Small intestine (tissue), 7 donors: ENCODE measurements at regions not wholly inside any gene's neighbourhood (a gene's known extent, or its start where the extent isn't known, plus 50 kb on each side); places are given as distances from the start of the nearest gene placed in this dataset.
"Not testable (repeated sequence)": the region's sequence is repeated elsewhere in the genome, so short reads cannot be mapped to it uniquely, and the experiment has no call there.

Source experiments
- DNase-seq, 2 donors: peaks; one replicate each; pipeline versions ENCODE4 v3.0.0 to v3.0.0-alpha.2; 2013
- FAIRE-seq: peaks from 2 replicates; lab custom pipeline; 2012; peaks lifted over from hg19 to GRCh38; lab: Jason Lieb, UNC
- H3K27ac ChIP-seq, 3 donors: one replicate each; pipeline ENCODE4 v1.5.1; 2013; ENCODE audit warnings: low read length in 2 of 3, mild to moderate bottlenecking in 2 of 3, control low read depth in 1 of 3, inconsistent platforms in 1 of 3, low read depth in 1 of 3, moderate library complexity in 1 of 3
- H3K27me3 ChIP-seq, 3 donors: one replicate each; pipeline ENCODE4 v1.6.1; 2013; ENCODE audit warnings: low read length in 3 of 3, inconsistent platforms in 1 of 3; ENCODE audit not compliant: control insufficient read depth in 3 of 3, insufficient read depth in 3 of 3
- H3K36me3 ChIP-seq, 3 donors: one replicate each; pipeline ENCODE4 v1.6.1; 2013; ENCODE audit warnings: low read length in 3 of 3, inconsistent platforms in 1 of 3, low read depth in 1 of 3, mild to moderate bottlenecking in 1 of 3, moderate library complexity in 1 of 3; ENCODE audit not compliant: control insufficient read depth in 3 of 3, insufficient read depth in 2 of 3
- H3K4me1 ChIP-seq, 3 donors: one replicate each; pipeline ENCODE4 v1.6.1; 2013; ENCODE audit warnings: low read length in 2 of 3, inconsistent platforms in 1 of 3, low read depth in 1 of 3, mild to moderate bottlenecking in 1 of 3, moderate library complexity in 1 of 3; ENCODE audit not compliant: control insufficient read depth in 3 of 3, insufficient read depth in 2 of 3
- H3K4me3 ChIP-seq, 3 donors: one replicate each; pipeline ENCODE4 v1.5.1; 2013; ENCODE audit warnings: low read length in 3 of 3, control low read depth in 1 of 3, inconsistent platforms in 1 of 3, low read depth in 1 of 3, mild to moderate bottlenecking in 1 of 3, moderate library complexity in 1 of 3
- H3K9me3 ChIP-seq, 2 donors: one replicate each; pipeline ENCODE4 v1.6.1; 2013; ENCODE audit warnings: low read depth in 1 of 2, low read length in 1 of 2; ENCODE audit not compliant: control insufficient read depth in 2 of 2, insufficient read depth in 1 of 2
- WGBS, 3 donors: extraction: QIAGEN DNeasy Blood & Tissue Kit; methylation state at CpG; one replicate each; pipeline ENCODE4 v1.1.7; 2013; 5-methylcytosine and 5-hydroxymethylcytosine counted together
- donor health status: healthy with polysubstance abuse.
- donor health status: control.
- donor health status: control.
- donor health status: Bipolar disorder and iron deficiency.
- donor health status: healthy.

DNA sequence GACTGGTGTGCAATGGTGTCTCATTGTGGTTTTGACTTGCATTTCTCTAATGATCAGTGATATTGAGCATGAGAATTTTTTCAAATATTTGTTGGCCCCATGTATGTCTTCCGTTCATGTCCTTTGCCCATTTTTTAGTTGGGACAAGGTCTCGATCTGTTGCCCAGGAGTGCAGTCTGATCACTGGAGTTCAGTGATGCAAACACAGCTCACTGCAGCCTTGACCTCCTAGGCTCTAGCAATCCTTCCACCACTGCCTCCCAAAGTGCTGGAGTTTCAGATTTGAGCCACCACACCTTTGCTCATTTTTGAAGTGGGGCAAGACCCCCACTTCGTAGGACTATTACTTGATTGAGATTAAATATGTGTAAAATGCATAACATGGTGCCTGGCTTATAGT is 116.2 kb upstream of the NBPF9 start:
- not testable (repeated sequence) for H3K4me3 ChIP-seq, H3K27me3 ChIP-seq, DNase-seq, FAIRE-seq, H3K4me1 ChIP-seq, H3K9me3 ChIP-seq, H3K36me3 ChIP-seq, H3K27ac ChIP-seq
- no CpG with 5 or more reads among the region's 3 CpGs for WGBS, 3 donors

DNA sequence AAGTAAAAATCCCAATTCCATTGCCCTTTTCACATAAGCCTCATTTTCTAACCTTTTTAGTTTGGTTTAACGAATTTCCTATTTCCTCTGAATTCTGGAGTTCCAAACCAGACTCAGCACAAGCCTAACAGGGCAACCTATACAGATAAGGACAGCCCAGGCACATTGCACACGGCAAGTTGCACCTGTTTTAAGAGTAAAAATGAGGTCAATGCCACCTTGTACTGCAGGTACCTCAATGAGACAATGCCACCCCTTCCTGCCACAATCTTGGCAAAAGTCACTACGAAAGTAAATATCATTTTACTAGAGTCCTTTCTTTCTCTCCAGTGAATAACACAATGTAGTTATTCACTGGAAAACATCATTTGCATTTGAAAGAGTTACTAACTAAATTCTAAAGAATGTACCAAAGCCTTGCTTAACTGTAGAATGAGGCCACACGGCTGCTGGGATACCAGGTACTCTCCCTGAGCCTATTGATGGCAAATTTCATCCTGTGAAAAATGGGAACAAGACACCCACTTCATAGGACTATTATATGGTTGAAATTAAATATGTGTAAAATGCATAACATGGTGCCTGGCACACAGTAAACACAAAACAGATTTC is 117.2 kb upstream of the NBPF9 start:
- H3K9me3 ChIP-seq, DNase-seq, H3K4me3 ChIP-seq, FAIRE-seq, H3K27me3 ChIP-seq, H3K36me3 ChIP-seq, H3K27ac ChIP-seq, H3K4me1 ChIP-seq: not testable (repeated sequence)
- no CpG with 5 or more reads among the region's 4 CpGs for WGBS, 3 donors

- not testable (repeated sequence) for FAIRE-seq, H3K36me3 ChIP-seq, H3K9me3 ChIP-seq, DNase-seq, H3K27ac ChIP-seq, H3K4me1 ChIP-seq, H3K4me3 ChIP-seq, H3K27me3 ChIP-seq
- 66 to 83% (median 66%) methylated on average over 2 of the region's 7 CpGs for WGBS, 3 donors
Measured at GRCh38 chr1:149227933-149228665, 124.7 kb upstream of the NBPF9 start.

DNA sequence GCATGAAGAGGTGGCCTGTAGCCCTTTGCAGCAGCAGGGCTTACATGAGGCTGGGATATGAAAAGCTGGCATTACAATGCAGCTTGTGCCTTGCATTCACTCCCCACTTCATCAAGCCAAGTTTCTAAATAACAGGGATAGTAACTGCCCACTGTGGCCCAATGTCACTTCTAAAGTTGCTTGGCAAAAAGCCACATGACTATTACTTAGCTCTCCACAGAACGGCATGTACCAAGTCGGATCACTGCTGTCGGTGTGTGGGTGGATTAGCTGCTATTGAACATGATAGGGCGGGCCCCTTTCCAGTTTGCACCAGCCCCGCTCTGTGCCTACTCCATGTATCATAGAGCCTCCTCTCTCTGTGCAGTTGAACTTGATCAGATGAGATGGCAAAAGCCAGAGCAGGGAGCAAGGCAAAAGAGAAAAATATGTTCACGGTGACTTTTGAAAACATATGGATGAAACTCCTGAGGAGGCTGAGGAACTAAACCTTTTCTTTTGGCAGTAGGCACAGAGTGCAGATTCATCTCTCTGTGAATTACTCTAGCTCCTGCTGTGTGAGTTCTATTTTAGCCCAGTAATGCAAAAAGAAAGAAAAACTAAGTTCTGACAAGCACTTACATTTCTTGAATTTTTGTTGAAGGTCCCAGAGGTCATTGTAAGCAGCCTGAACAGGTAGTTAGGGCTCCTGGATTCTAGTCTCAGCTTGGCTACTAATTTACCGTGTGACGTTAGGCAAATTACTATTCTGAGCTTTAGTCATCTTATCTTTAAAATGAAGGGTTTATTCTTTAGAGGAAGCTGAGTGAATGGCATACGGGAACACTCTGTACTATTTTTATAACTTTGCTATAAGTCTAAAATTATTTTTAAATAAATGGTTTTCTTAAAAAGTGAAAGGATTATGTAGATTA is 125.6 kb upstream of the NBPF9 start:
- WGBS, 3 donors: no CpG with 5 or more reads among the region's 9 CpGs
- DNase-seq, FAIRE-seq, H3K36me3 ChIP-seq, H3K27me3 ChIP-seq, H3K9me3 ChIP-seq, H3K4me1 ChIP-seq, H3K4me3 ChIP-seq, H3K27ac ChIP-seq: not testable (repeated sequence)

- not testable (repeated sequence) for FAIRE-seq, DNase-seq, H3K9me3 ChIP-seq, H3K27ac ChIP-seq, H3K36me3 ChIP-seq, H3K27me3 ChIP-seq, H3K4me1 ChIP-seq, H3K4me3 ChIP-seq
- WGBS, 3 donors: 46 to 60% (median 48%) methylated on average over 3 of the region's 5 CpGs
Measured at GRCh38 chr1:149229813-149230212, 126.5 kb upstream of the NBPF9 start.

DNA sequence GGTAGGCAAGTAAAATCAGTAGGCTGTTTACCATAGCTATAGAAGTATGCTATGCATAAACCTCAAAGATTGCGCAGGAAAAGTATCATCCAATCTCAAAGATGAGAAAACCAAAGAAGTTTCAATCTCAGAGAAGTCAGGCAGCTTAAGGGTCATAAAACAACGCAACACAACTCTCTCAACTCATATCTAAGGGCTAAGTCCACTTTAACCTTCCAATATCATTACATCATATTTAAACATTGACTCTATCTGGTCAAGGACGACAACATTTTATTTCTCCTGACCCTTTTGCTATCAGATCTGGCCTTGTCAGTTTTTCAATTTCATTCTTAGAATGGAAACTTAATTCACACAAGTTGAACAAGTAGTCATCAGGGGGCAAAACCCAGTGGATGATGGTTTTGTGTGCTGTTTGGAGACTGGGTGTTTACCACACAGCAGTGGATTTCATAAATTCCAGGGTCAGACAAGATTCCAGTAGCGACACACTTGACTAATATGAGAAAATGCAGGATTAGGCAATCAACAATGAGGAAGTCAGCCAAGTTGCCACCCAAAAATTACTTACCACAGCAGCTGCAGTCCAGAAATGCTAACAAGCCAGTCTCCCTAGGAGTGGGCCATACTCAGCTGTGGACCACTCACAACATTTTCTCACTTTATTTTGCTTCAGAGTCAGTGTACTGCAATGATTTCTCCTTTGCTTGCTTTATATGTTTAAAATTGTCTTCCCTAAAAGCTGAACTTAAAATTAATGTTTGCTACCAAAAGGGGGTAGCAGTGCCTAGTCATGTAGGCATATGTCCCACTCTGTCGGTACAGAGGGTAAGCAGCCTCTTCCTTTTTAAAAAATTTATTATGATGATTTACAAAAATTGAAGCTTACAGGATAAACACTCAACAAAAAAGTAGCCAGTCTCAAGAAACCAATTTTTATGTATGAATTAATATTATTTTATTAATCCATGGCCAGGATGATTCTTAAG is 131.9 kb upstream of the NBPF9 start:
- WGBS, 3 donors: no CpG with 5 or more reads among the region's 5 CpGs
- DNase-seq, H3K27me3 ChIP-seq, H3K4me3 ChIP-seq, H3K27ac ChIP-seq, H3K4me1 ChIP-seq, H3K9me3 ChIP-seq, H3K36me3 ChIP-seq, FAIRE-seq: not testable (repeated sequence)

GRCh38 chr1:149237515-149237914 is 134.2 kb upstream of the NBPF9 start:
- H3K4me3 ChIP-seq, H3K9me3 ChIP-seq, H3K4me1 ChIP-seq, H3K27me3 ChIP-seq, DNase-seq, H3K27ac ChIP-seq, FAIRE-seq, H3K36me3 ChIP-seq: not testable (repeated sequence)
- 99 to 100% (median 100%) methylated on average over 2 of the region's 4 CpGs for WGBS, 3 donors
